GM13977 (cell line): ENCODE measurements at regions not wholly inside any gene's neighbourhood (a gene's known extent, or its start where the extent isn't known, plus 50 kb on each side); places are given as distances from the start of the nearest gene placed in this dataset.

Experiments
- DNase-seq: peaks from one replicate; pipeline ENCODE4 v3.0.0; 2012; ENCODE audit warnings: low spot score
- CTCF ChIP-seq: IDR thresholded peaks from 2 replicates; pipeline ENCODE4 v1.5.1; 2012; ENCODE audit warnings: mild to moderate bottlenecking, control low read depth; ENCODE audit not compliant: insufficient read depth; ENCODE audit errors: extremely low read depth, missing control alignments
- in situ Hi-C: fragments of 300-500 bp; cut with MboI; formaldehyde crosslinking; loops from one replicate; pipeline ENCODE4 v1.12.0; 2022; ENCODE audit warnings: low sequenced_read_pairs, low pct_unique_long_range_greater_than_20kb, mixed read lengths, inconsistent platforms; ENCODE audit not compliant: unreplicated experiment

GRCh38 chr6:8513174-8513573 lies 77.8 kb upstream of the SLC35B3 start:
- DNase-seq, result no peak
- no peak for TF ChIP-seq CTCF
- in situ Hi-C loops, result no loop called here

- no peak for TF ChIP-seq CTCF
- DNase-seq, result no peak
- in situ Hi-C loops, result no loop called here
Observed at GRCh38 chr6:8507286-8507685, 71.9 kb upstream of the SLC35B3 start.

GRCh38 chr6:8506126-8506525 lies 70.8 kb upstream of the SLC35B3 start:
- TF ChIP-seq CTCF, result no peak
- in situ Hi-C loops, result no loop called here
- DNase-seq, result no peak

GRCh38 chr6:8499540-8499939 lies 64.2 kb upstream of the SLC35B3 start:
- peak; percentile 11 for TF ChIP-seq CTCF
- in situ Hi-C loops, result no loop called here
- no peak for DNase-seq

GRCh38 chr6:8494730-8495129 lies 59.4 kb upstream of the SLC35B3 start:
- no peak for TF ChIP-seq CTCF
- in situ Hi-C loops, result no loop called here
- no peak for DNase-seq

GRCh38 chr6:8492536-8493133 lies 57.3 kb upstream of the SLC35B3 start:
- in situ Hi-C loops, result no loop called here
- no peak for DNase-seq

More at GRCh38 chr6:8492536-8493133, 57.3 kb upstream of the SLC35B3 start:
- no peak for TF ChIP-seq CTCF
